ENCODE measurements at regions not wholly inside any gene's neighbourhood (a gene's known extent, or its start where the extent isn't known, plus 50 kb on each side); places are given as distances from the start of the nearest gene placed in this dataset.

- Histone ChIP-seq H3K36me3 (ENCODE audit: control insufficient read depth, insufficient read depth, low read length) (no peaks in the 10 kb centered on the region), H3K4me1 (ENCODE audit: control insufficient read depth, insufficient read depth, low read length) (peaks cover 6% of the 10 kb centered on the region), H3K4me3 (ENCODE audit: low read depth in 2 of 2, low read length in 2 of 2) (no peak overlapping the region), H3K9me3 (ENCODE audit: control insufficient read depth, insufficient read depth, low read depth, low read length) (no peaks in the 10 kb centered on the region), H3K27ac (ENCODE audit: low read length) (no peak overlapping the region), H3K27me3 (ENCODE audit: control insufficient read depth, insufficient read depth, low read length) (no peaks in the 10 kb centered on the region)
- in situ Hi-C loops (cut with HindIII; ENCODE audit: low pct_unique_long_range_greater_than_20kb, low sequenced_read_pairs), result no loop called here
- DNase-seq (ENCODE audit: low read depth, low spot score) (no peak), ATAC-seq (no peak)
- ChIA-PET CTCF (no interaction called here), POLR2A (no interaction called here)
- TF ChIP-seq, protein P1, sequence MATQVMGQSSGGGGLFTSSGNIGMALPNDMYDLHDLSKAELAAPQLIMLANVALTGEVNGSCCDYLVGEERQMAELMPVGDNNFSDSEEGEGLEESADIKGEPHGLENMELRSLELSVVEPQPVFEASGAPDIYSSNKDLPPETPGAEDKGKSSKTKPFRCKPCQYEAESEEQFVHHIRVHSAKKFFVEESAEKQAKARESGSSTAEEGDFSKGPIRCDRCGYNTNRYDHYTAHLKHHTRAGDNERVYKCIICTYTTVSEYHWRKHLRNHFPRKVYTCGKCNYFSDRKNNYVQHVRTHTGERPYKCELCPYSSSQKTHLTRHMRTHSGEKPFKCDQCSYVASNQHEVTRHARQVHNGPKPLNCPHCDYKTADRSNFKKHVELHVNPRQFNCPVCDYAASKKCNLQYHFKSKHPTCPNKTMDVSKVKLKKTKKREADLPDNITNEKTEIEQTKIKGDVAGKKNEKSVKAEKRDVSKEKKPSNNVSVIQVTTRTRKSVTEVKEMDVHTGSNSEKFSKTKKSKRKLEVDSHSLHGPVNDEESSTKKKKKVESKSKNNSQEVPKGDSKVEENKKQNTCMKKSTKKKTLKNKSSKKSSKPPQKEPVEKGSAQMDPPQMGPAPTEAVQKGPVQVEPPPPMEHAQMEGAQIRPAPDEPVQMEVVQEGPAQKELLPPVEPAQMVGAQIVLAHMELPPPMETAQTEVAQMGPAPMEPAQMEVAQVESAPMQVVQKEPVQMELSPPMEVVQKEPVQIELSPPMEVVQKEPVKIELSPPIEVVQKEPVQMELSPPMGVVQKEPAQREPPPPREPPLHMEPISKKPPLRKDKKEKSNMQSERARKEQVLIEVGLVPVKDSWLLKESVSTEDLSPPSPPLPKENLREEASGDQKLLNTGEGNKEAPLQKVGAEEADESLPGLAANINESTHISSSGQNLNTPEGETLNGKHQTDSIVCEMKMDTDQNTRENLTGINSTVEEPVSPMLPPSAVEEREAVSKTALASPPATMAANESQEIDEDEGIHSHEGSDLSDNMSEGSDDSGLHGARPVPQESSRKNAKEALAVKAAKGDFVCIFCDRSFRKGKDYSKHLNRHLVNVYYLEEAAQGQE (IDR thresholded peaks at IDR 0.05; ENCODE audit: insufficient read depth in 1 of 2, low read depth in 2 of 2, low read length in 1 of 2), result no peak
- TF ChIP-seq POLR2AphosphoS5 (IDR thresholded peaks at IDR 0.05; ENCODE audit: low read depth, low read length) (no peak), SIN3A (IDR thresholded peaks at IDR 0.05; ENCODE audit: borderline replicate concordance, insufficient read depth, low read depth, low read length) (no peak), TCF7L2 (IDR thresholded peaks at IDR 0.05; ENCODE audit: low read depth, low read length) (no peak)
- TF ChIP-seq, protein P2, sequence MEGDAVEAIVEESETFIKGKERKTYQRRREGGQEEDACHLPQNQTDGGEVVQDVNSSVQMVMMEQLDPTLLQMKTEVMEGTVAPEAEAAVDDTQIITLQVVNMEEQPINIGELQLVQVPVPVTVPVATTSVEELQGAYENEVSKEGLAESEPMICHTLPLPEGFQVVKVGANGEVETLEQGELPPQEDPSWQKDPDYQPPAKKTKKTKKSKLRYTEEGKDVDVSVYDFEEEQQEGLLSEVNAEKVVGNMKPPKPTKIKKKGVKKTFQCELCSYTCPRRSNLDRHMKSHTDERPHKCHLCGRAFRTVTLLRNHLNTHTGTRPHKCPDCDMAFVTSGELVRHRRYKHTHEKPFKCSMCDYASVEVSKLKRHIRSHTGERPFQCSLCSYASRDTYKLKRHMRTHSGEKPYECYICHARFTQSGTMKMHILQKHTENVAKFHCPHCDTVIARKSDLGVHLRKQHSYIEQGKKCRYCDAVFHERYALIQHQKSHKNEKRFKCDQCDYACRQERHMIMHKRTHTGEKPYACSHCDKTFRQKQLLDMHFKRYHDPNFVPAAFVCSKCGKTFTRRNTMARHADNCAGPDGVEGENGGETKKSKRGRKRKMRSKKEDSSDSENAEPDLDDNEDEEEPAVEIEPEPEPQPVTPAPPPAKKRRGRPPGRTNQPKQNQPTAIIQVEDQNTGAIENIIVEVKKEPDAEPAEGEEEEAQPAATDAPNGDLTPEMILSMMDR (IDR thresholded peaks at IDR 0.05), result no peak
- BruUV-seq (replicated peaks), result no TSS peak
- intact Hi-C loops (cut with micrococcal nuclease; ENCODE audit: unreplicated experiment), result no loop called here
Observed at GRCh38 chr10:21052709-21053104, 155.6 kb upstream of the NEBL start.

DNA sequence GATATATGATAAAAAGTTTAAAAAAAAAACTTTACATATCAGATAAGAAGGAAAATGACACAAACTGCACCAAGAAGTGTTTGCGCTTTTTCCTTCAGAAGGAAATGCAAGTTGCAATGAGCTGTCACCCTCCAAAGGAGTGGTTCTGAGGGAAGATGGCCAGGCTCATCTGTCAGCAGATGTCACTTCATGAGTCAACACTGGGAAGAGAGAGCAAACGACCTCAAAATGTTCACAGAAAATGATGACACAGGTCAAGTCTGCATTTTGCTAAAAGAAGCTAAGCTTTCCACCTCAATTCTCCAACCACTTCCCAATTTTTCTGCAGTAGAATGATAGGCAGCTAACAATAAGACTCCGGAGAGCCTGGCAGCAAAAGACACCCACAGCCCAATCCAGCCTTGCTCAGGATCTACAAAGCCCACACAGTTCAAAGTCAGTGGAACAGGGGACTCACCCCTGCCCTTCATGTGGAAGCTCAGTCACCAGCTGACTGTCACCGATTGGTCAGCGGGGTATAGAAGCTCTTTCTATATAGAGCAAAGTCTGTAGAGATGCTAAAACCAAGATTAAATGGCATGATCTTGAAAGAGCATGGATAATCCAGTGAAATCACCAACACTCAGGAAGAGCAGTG, 155.1 kb upstream of the NEBL start:
- CTCF ChIA-PET, result no interaction called here
- intact Hi-C loops (cut with micrococcal nuclease; ENCODE audit: unreplicated experiment) (no loop called here), in situ Hi-C loops (cut with HindIII; ENCODE audit: low pct_unique_long_range_greater_than_20kb, low sequenced_read_pairs) (no loop called here)
- Histone ChIP-seq H3K27me3 (ENCODE audit: control insufficient read depth, insufficient read depth, low read length) (no peaks in the 10 kb centered on the region), H3K27ac (ENCODE audit: low read length) (no peak overlapping the region), H3K4me1 (ENCODE audit: control insufficient read depth, insufficient read depth, low read length) (peaks cover 6% of the 10 kb centered on the region), H3K4me3 (ENCODE audit: low read depth in 2 of 2, low read length in 2 of 2) (no peak overlapping the region), H3K9me3 (ENCODE audit: control insufficient read depth, insufficient read depth, low read depth, low read length) (no peaks in the 10 kb centered on the region), H3K36me3 (ENCODE audit: control insufficient read depth, insufficient read depth, low read length) (no peaks in the 10 kb centered on the region)
- DNase-seq (ENCODE audit: low read depth, low spot score) (no peak), ATAC-seq (no peak)
- BruUV-seq (replicated peaks), result no TSS peak
- TF ChIP-seq, protein P2 (IDR thresholded peaks at IDR 0.05), result no peak
- TF ChIP-seq, protein P1 (IDR thresholded peaks at IDR 0.05; ENCODE audit: insufficient read depth in 1 of 2, low read depth in 2 of 2, low read length in 1 of 2), result no peak
- TF ChIP-seq SIN3A (IDR thresholded peaks at IDR 0.05; ENCODE audit: borderline replicate concordance, insufficient read depth, low read depth, low read length) (no peak), POLR2AphosphoS5 (IDR thresholded peaks at IDR 0.05; ENCODE audit: low read depth, low read length) (no peak), TCF7L2 (IDR thresholded peaks at IDR 0.05; ENCODE audit: low read depth, low read length) (no peak)
- POLR2A ChIA-PET, result no interaction called here
